Stomach (tissue), 8 donors: ENCODE measurements at regions not wholly inside any gene's neighbourhood (a gene's known extent, or its start where the extent isn't known, plus 50 kb on each side); places are given as distances from the start of the nearest gene placed in this dataset.

Experiments used
- DNase-seq, 2 donors: peaks; one replicate each; pipeline versions ENCODE4 v3.0.0 to v3.0.0-alpha.2; 2013 to 2019
- H3K27ac ChIP-seq, 5 donors: fragments of 200-600 bp in 4 of 5; sonication (generic) in 4 of 5; one replicate each; pipeline ENCODE4 v1.5.1; 2013 to 2019; ENCODE audit warnings: mild to moderate bottlenecking in 1 of 5, moderate library complexity in 1 of 5
- H3K27me3 ChIP-seq, 3 donors: fragments of 200-600 bp; sonication (generic); one replicate each; pipeline ENCODE4 v1.5.1; 2017 to 2019; ENCODE audit warnings: mixed run types in 1 of 3
- H3K36me3 ChIP-seq, 4 donors: fragments of 200-600 bp; sonication (generic); 1 replicate in 3 of 4; 2 replicates in 1 of 4; pipeline ENCODE4 v1.5.1; 2016 to 2019
- H3K4me1 ChIP-seq, 4 donors: fragments of 200-600 bp; sonication (generic); one replicate each; pipeline ENCODE4 v1.5.1; 2016 to 2019
- H3K4me3 ChIP-seq, 4 donors: fragments of 200-600 bp; sonication (generic) in 3 of 4; one replicate each; pipeline ENCODE4 v1.5.1; 2016 to 2019; ENCODE audit warnings: mild to moderate bottlenecking in 1 of 4
- H3K9me3 ChIP-seq, 4 donors: fragments of 200-600 bp; sonication (generic); one replicate each; pipeline ENCODE4 v1.5.1; 2016 to 2019
- EP300 ChIP-seq: sonication (generic); formaldehyde crosslinking; IDR thresholded peaks from one replicate; pipeline ENCODE4 v1.6.1; 2017; ENCODE audit warnings: antibody characterized with exemption
- POLR2A ChIP-seq, 4 donors: fragments of 450-650 bp; IDR thresholded peaks; one replicate each; pipeline ENCODE4 v1.6.1; 2016; ENCODE audit warnings: antibody characterized with exemption in 4 of 4, control low read depth in 2 of 4, mild to moderate bottlenecking in 1 of 4, moderate library complexity in 1 of 4
- POLR2AphosphoS5 ChIP-seq, 3 donors: sonication (generic); formaldehyde crosslinking; IDR thresholded peaks; one replicate each; pipeline ENCODE4 v1.6.1; 2016; ENCODE audit warnings: antibody characterized with exemption in 3 of 3
- WGBS, 5 donors: extraction: QIAGEN DNeasy Blood & Tissue Kit in 3 of 5; methylation state at CpG; one replicate each; pipeline versions ENCODE4 v1.1.5 to v1.1.7; 2013 to 2018; 5-methylcytosine and 5-hydroxymethylcytosine counted together
- intact Hi-C: fragments of 100-400 bp; cut with DNase I; formaldehyde crosslinking; loops from one replicate; pipeline ENCODE4 v1.15.1; 2023; ENCODE audit warnings: low total_unique reads
- TF ChIP-seq, protein P1 (sequence below), 7 experiments: fragments of 450-650 bp in 4 of 7; fragments of 200-600 bp in 3 of 7; sonication (generic) in 3 of 7; IDR thresholded peaks; one replicate each; pipeline ENCODE4 v1.5.1; 2016 to 2019; ENCODE audit warnings: antibody characterized with exemption in 7 of 7, control low read depth in 2 of 7, mild to moderate bottlenecking in 1 of 7
- donor health status: healthy with polysubstance abuse.
- donor health status: Bipolar disorder and iron deficiency.
- donor health status: healthy.

DNA sequence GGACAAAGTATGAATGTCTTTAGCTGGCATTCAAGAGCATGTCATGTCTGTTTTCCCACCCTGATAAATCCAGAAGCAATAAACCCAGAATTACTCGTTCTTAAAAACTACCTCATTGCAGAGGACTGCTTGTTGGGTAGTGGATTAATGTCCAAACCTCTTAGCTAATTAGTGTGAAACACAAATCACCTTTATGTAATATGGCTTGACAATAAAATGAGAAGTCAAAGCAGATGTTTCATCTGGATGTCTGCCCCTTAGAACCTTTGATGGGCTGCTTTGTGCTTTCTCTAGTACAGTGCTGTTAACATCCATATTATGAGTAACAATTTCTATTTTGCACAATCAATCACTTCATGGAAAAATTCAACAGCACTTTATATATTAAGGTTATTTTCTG, 149.1 kb upstream of the TUT7 start:
- Histone ChIP-seq H3K27me3 (no peaks in the 10 kb centered on the region), H3K36me3 (no peaks in the 10 kb centered on the region), H3K4me3 (no peak overlapping the region), H3K4me1 (peaks cover 0 to 7% (median 3%) of the 10 kb centered on the region in 4 donors), H3K27ac (no peak overlapping the region), H3K9me3 (no peaks in the 10 kb centered on the region)
- 62 to 74% (median 73%) methylated on average over 1 of the region's 1 CpG for WGBS, 5 donors
- intact Hi-C loops, result no loop called here
- no peak for DNase-seq
- TF ChIP-seq, protein P1, sequence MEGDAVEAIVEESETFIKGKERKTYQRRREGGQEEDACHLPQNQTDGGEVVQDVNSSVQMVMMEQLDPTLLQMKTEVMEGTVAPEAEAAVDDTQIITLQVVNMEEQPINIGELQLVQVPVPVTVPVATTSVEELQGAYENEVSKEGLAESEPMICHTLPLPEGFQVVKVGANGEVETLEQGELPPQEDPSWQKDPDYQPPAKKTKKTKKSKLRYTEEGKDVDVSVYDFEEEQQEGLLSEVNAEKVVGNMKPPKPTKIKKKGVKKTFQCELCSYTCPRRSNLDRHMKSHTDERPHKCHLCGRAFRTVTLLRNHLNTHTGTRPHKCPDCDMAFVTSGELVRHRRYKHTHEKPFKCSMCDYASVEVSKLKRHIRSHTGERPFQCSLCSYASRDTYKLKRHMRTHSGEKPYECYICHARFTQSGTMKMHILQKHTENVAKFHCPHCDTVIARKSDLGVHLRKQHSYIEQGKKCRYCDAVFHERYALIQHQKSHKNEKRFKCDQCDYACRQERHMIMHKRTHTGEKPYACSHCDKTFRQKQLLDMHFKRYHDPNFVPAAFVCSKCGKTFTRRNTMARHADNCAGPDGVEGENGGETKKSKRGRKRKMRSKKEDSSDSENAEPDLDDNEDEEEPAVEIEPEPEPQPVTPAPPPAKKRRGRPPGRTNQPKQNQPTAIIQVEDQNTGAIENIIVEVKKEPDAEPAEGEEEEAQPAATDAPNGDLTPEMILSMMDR (IDR thresholded peaks at IDR 0.05), result no peak
- TF ChIP-seq POLR2AphosphoS5 (IDR thresholded peaks at IDR 0.05), result no peak
- no peak for TF ChIP-seq EP300
- no peak for TF ChIP-seq POLR2A (IDR thresholded peaks at IDR 0.05)

DNA sequence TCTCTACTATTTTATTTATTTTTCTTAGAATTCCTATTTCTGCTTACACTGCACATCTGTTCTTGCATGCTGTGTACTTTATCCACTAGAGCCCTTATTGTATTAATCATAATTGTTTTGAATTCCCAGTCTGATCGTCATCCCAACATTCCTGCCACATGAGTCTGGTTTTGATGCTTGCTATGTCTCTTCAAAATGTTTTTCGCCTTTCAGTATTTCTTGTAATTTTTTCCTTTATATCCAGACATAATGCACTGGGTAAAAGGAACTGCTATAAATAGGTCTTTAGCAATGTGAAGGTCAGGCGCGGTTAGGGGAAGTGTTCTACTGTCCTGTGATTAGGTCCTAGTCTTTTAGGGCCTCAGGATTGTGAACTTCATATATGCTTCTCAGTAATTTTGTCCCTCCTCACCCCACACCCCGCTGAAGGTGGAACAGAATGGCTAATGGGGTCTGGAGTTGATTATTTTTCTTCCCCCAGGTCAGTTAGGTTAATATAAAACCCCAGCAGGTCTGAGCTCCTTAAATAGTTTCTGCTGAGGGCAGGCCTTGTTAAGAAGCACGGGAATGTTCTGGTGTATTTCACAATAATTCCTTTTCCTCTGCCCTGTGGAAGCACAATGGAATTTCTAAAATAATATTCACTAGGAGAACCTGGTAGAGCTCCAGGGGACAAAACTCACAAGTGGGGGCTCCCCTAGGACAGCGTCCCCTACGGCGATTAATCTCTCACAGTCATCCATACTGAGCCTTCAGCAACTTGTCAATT, 146.6 kb upstream of the TUT7 start:
- Histone ChIP-seq H3K4me1 (no peaks in the 10 kb centered on the region), H3K27me3 (no peaks in the 10 kb centered on the region), H3K4me3 (no peak overlapping the region), H3K36me3 (no peaks in the 10 kb centered on the region), H3K9me3 (no peaks in the 10 kb centered on the region), H3K27ac (peak overlapping the region in 3 of 5 donors; percentile 5 to 48 (median 29))
- TF ChIP-seq, protein P1 (IDR thresholded peaks at IDR 0.05), result no peak
- no peak for TF ChIP-seq EP300
- TF ChIP-seq POLR2A (IDR thresholded peaks at IDR 0.05), result no peak
- TF ChIP-seq POLR2AphosphoS5 (IDR thresholded peaks at IDR 0.05), result no peak
- intact Hi-C loops, result no loop called here
- DNase-seq, result no peak
- WGBS, 5 donors, result 70 to 81% (median 74%) methylated on average over 9 of the region's 9 CpGs

DNA sequence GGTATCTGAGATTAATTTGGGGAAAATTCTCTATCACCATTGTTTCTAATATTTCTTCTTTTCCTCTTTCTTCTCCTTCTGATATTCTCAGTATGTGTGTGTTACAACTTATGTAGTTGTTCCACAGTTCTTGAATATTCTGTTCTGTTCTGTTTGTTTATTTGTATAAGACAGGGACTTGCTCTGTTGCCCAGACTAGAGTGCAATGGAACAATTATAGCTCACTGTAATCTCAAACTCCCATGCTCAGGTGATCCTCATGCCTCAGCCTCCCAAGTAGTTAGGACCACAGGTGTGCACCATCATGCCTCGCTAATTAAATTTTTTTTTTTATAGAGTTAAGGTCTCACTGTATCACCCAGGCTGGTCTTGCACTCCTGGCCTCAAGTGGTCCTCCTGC, 145.8 kb upstream of the TUT7 start:
- peaks cover 0 to 5% (median under 1%) of the 10 kb centered on the region in 4 donors for H3K4me1 ChIP-seq
- H3K4me3 ChIP-seq, result no peak overlapping the region
- no peak overlapping the region for H3K27ac ChIP-seq
- H3K9me3 ChIP-seq, result no peaks in the 10 kb centered on the region
- 82 to 94% (median 89%) methylated on average over 1 of the region's 1 CpG for WGBS, 5 donors
- DNase-seq, result no peak
- TF ChIP-seq POLR2A (IDR thresholded peaks at IDR 0.05), result no peak
- no peak for TF ChIP-seq EP300
- TF ChIP-seq POLR2AphosphoS5 (IDR thresholded peaks at IDR 0.05), result no peak
- TF ChIP-seq, protein P1 (IDR thresholded peaks at IDR 0.05), result no peak
- intact Hi-C loops, result no loop called here
- no peaks in the 10 kb centered on the region for H3K36me3 ChIP-seq
- H3K27me3 ChIP-seq, result no peaks in the 10 kb centered on the region

DNA sequence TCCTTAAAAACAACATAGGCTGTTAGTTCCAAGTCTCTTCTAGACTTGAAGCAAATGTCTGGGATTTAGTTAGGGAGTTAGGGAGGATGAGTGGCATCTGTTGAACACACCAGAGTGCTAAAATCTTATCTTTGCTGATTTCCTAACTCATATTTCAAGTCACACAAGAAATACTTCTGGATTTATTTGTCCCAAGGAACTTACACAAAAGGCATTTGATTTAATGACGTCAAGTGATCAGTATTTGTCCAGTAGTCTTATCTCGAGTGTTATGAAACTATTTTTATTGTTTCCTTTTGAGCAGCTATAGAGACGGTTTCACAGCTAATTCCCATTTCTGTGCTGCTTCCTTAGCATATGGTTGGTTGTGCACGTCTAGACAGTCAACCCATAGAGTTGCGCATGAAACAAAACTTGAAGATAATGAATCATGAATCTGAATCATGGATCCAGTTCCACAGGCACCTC, 140.5 kb upstream of the TUT7 start:
- Histone ChIP-seq H3K4me3 (no peak overlapping the region), H3K27ac (peak overlapping the region in 2 of 5 donors; percentile 18 to 21), H3K9me3 (no peaks in the 10 kb centered on the region), H3K36me3 (no peaks in the 10 kb centered on the region), H3K27me3 (no peaks in the 10 kb centered on the region), H3K4me1 (peaks cover 0 to 14% (median 2%) of the 10 kb centered on the region in 4 donors)
- WGBS, 5 donors, result 21 to 42% (median 34%) methylated on average over 5 of the region's 5 CpGs
- TF ChIP-seq POLR2A (IDR thresholded peaks at IDR 0.05), result no peak
- TF ChIP-seq, protein P1 (IDR thresholded peaks at IDR 0.05), result no peak
- peak in 2 of 3 donors; percentile 16 to 33 for TF ChIP-seq POLR2AphosphoS5 (IDR thresholded peaks at IDR 0.05)
- TF ChIP-seq EP300, result no peak
- DNase-seq, result peak in 1 of 2 donors; percentile 62
- intact Hi-C loops, result no loop called here
